ENCODE measurements at regions not wholly inside any gene's neighbourhood (a gene's known extent, or its start where the extent isn't known, plus 50 kb on each side); places are given as distances from the start of the nearest gene placed in this dataset.

GRCh38 chr11:87903345-87903744 is 271.9 kb downstream of the RAB38 start:
- TF ChIP-seq CTCF (IDR thresholded peaks at IDR 0.05), result no peak
- no peak for TF ChIP-seq POLR2A (IDR thresholded peaks at IDR 0.05)
